ENCODE measurements at regions not wholly inside any gene's neighbourhood (a gene's known extent, or its start where the extent isn't known, plus 50 kb on each side); places are given as distances from the start of the nearest gene placed in this dataset.

DNA sequence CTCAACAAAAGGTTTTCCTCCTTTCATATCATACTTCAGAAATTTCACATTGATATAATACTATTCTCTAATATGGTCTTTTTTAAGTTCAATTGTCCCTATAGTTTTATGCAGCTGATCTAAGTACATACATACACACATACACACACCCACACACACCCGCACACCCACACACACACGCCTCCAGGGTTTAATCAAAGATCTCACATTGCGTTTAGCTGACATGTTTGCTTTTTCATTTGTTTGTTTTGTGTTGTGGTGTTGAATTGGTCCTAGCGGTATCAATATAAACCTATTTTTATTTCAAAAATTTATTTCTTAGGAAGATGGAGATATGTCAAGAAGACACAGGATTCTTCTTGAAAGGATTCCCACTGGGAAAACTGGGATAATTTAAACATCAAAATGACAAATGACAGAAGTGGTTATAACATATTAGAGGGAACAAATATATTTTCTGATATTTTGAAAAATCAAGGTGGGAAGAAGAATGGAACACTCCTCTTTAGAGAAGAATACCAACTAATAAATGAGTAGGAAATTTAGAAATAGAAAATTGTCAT, 434.9 kb upstream of the SLC30A5 start:
- H3K4me2 ChIP-seq (ENCODE audit: insufficient read depth, low read length), result no peak overlapping the region
- no peak overlapping the region for H2AFZ ChIP-seq (ENCODE audit: low read depth, low read length)
- no TSS peak for BruUV-seq (replicated peaks)
- intact Hi-C loops (cut with micrococcal nuclease) (no loop called here), in situ Hi-C loops (cut with MboI) (no loop called here)
- no peaks in the 10 kb centered on the region for H3K36me3 ChIP-seq (ENCODE audit: control insufficient read depth, insufficient read depth, low read length)
- DNase-seq (ENCODE audit: extremely low read depth in 1 of 4, low spot score in 3 of 4) (no peak), FAIRE-seq (no peak), ATAC-seq (no peak)
- no peaks in the 10 kb centered on the region for H3K9me1 ChIP-seq (ENCODE audit: control insufficient read depth, insufficient read depth, low read length)
- CTCF ChIA-PET (ENCODE audit: low intra/inter-chr PET ratio), result no interaction called here
- H3K79me2 ChIP-seq (ENCODE audit: control insufficient read depth, insufficient read depth, low read length), result no peaks in the 10 kb centered on the region
- POLR2A ChIA-PET, result no interaction called here
- no peak overlapping the region for H3K9ac ChIP-seq (ENCODE audit: insufficient read depth in 1 of 2, low read depth in 2 of 2, low read length in 2 of 2)
- peaks cover 0 to 8% of the 10 kb centered on the region in 2 experiments; a peak in 2 of 5 replicates for H3K27me3 ChIP-seq (ENCODE audit: control insufficient read depth in 2 of 2, insufficient read depth in 2 of 2, low read length in 2 of 2)
- H3K4me1 ChIP-seq (replicated peaks in 1 of 2; ENCODE audit: control insufficient read depth in 2 of 2, insufficient read depth in 2 of 2, low read length in 2 of 2), result no peaks in the 10 kb centered on the region
- no peak overlapping the region for H3K27ac ChIP-seq (ENCODE audit: extremely low read depth, low read depth, low read length)
- no peak overlapping the region for H3K4me3 ChIP-seq
- 2% methylated on average over 4 of the region's 4 CpGs for WGBS (ENCODE audit: insufficient coverage, low coverage, missing lambda C conversion rate)
- TF ChIP-seq EGR1 (conservative IDR thresholded peaks at IDR 0.05) (peak; percentile 80), HSF4 (CRISPR knock-in tag; IDR thresholded peaks at IDR 0.05; ENCODE audit: borderline replicate concordance) (no peak)
- no peaks in the 10 kb centered on the region for H3K9me3 ChIP-seq (replicated peaks; ENCODE audit: control insufficient read depth, insufficient read depth, low read depth, low read length)
- H4K20me1 ChIP-seq (replicated peaks; ENCODE audit: control insufficient read depth, insufficient read depth, low read length), result no peaks in the 10 kb centered on the region; the same call in 1 of the 2 replicates

DNA sequence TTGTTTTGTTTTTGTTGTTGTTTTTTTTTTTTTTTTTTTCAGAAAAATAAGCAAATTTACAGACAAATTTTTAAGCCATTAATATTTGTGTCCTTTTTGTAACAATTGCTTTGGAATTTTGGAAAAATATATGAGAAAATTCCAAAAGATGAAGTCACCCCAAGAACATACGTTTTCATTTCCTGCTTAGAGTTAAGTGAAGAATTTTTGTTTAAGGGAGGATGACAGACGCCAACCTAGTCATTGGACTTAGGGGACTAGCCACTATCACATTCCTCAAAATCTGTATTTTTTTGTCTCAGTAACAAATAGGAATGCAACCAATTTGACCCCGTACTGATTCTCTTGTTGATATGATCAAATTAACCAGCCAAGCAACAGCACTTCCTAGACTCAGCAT, 433.9 kb upstream of the SLC30A5 start:
- Histone ChIP-seq H3K27ac (ENCODE audit: extremely low read depth, low read depth, low read length) (no peak overlapping the region), H3K4me2 (ENCODE audit: insufficient read depth, low read length) (no peak overlapping the region), H3K4me1 (replicated peaks in 1 of 2; ENCODE audit: control insufficient read depth in 2 of 2, insufficient read depth in 2 of 2, low read length in 2 of 2) (no peaks in the 10 kb centered on the region), H3K27me3 (ENCODE audit: control insufficient read depth in 2 of 2, insufficient read depth in 2 of 2, low read length in 2 of 2) (peaks cover 0 to 7% of the 10 kb centered on the region in 2 experiments; a peak in 2 of 5 replicates), H3K79me2 (ENCODE audit: control insufficient read depth, insufficient read depth, low read length) (no peaks in the 10 kb centered on the region), H3K36me3 (ENCODE audit: control insufficient read depth, insufficient read depth, low read length) (no peaks in the 10 kb centered on the region), H3K4me3 (no peak overlapping the region), H3K9ac (ENCODE audit: insufficient read depth in 1 of 2, low read depth in 2 of 2, low read length in 2 of 2) (no peak overlapping the region), H4K20me1 (replicated peaks; ENCODE audit: control insufficient read depth, insufficient read depth, low read length) (no peaks in the 10 kb centered on the region; the same call in 1 of the 2 replicates), H2AFZ (ENCODE audit: low read depth, low read length) (no peak overlapping the region), H3K9me3 (replicated peaks; ENCODE audit: control insufficient read depth, insufficient read depth, low read depth, low read length) (no peaks in the 10 kb centered on the region), H3K9me1 (ENCODE audit: control insufficient read depth, insufficient read depth, low read length) (no peaks in the 10 kb centered on the region)
- ATAC-seq (no peak), FAIRE-seq (no peak), DNase-seq (ENCODE audit: extremely low read depth in 1 of 4, low spot score in 3 of 4) (no peak)
- in situ Hi-C loops (cut with MboI), result no loop called here
- no TSS peak for BruUV-seq (replicated peaks)
- CTCF ChIA-PET (ENCODE audit: low intra/inter-chr PET ratio), result no interaction called here
- WGBS (ENCODE audit: insufficient coverage, low coverage, missing lambda C conversion rate), result 10% methylated on average over 3 of the region's 3 CpGs
- intact Hi-C loops (cut with micrococcal nuclease), result loop anchor here (10.0 kb wide), 1 partner anchor 185 kb away; no protein-coding TSS in a partner anchor
- POLR2A ChIA-PET, result no interaction called here
- TF ChIP-seq, protein P1, sequence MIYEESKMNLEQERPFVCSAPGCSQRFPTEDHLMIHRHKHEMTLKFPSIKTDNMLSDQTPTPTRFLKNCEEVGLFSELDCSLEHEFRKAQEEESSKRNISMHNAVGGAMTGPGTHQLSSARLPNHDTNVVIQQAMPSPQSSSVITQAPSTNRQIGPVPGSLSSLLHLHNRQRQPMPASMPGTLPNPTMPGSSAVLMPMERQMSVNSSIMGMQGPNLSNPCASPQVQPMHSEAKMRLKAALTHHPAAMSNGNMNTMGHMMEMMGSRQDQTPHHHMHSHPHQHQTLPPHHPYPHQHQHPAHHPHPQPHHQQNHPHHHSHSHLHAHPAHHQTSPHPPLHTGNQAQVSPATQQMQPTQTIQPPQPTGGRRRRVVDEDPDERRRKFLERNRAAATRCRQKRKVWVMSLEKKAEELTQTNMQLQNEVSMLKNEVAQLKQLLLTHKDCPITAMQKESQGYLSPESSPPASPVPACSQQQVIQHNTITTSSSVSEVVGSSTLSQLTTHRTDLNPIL (CRISPR knock-in tag; IDR thresholded peaks at IDR 0.05), result no peak
- TF ChIP-seq, protein P2, sequence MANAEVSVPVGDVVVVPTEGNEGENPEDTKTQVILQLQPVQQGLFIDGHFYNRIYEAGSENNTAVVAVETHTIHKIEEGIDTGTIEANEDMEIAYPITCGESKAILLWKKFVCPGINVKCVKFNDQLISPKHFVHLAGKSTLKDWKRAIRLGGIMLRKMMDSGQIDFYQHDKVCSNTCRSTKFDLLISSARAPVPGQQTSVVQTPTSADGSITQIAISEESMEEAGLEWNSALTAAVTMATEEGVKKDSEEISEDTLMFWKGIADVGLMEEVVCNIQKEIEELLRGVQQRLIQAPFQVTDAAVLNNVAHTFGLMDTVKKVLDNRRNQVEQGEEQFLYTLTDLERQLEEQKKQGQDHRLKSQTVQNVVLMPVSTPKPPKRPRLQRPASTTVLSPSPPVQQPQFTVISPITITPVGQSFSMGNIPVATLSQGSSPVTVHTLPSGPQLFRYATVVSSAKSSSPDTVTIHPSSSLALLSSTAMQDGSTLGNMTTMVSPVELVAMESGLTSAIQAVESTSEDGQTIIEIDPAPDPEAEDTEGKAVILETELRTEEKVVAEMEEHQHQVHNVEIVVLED (CRISPR knock-in tag; IDR thresholded peaks at IDR 0.05), result no peak
- no peak for TF ChIP-seq ZKSCAN8 (CRISPR knock-in tag; IDR thresholded peaks at IDR 0.05)
- TF ChIP-seq NFE2 (IDR thresholded peaks at IDR 0.05; ENCODE audit: low read depth), result no peak
- TF ChIP-seq LEF1 (IDR thresholded peaks at IDR 0.05), result no peak
- no peak for TF ChIP-seq ARID2 (IDR thresholded peaks at IDR 0.05)
- TF ChIP-seq POLR2AphosphoS5 (IDR thresholded peaks at IDR 0.05; ENCODE audit: control insufficient read depth, insufficient read depth, low read depth, low read length), result no peak
- TF ChIP-seq, protein P3, sequence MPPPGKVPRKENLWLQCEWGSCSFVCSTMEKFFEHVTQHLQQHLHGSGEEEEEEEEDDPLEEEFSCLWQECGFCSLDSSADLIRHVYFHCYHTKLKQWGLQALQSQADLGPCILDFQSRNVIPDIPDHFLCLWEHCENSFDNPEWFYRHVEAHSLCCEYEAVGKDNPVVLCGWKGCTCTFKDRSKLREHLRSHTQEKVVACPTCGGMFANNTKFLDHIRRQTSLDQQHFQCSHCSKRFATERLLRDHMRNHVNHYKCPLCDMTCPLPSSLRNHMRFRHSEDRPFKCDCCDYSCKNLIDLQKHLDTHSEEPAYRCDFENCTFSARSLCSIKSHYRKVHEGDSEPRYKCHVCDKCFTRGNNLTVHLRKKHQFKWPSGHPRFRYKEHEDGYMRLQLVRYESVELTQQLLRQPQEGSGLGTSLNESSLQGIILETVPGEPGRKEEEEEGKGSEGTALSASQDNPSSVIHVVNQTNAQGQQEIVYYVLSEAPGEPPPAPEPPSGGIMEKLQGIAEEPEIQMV (tag; conservative IDR thresholded peaks at IDR 0.05; ENCODE audit: low read depth), result no peak
- TF ChIP-seq SMARCE1 (IDR thresholded peaks at IDR 0.05), result no peak
- no peak for TF ChIP-seq PHF21A (IDR thresholded peaks at IDR 0.05; ENCODE audit: borderline replicate concordance, low read depth)

Data from K562 (cell line).